Panc1 (cell line): ENCODE measurements at regions not wholly inside any gene's neighbourhood (a gene's known extent, or its start where the extent isn't known, plus 50 kb on each side); places are given as distances from the start of the nearest gene placed in this dataset.

Experiments
- ATAC-seq: fragments of 200-7000 bp; cut with Tn5 transposase; 2 replicates; pipeline ENCODE4 v1.9.1; 2020; ENCODE audit warnings: mild to moderate bottlenecking, moderate library complexity
- BruUV-seq: library from RNA; stranded (reverse); fragments of 400-500 nt; replicated peaks from 2 replicates; lab custom pipeline; 2021; lab: Mats Ljungman, UMichigan
- CTCF ChIA-PET: fragments of 300-600 bp; sonication (Branson Sonifier 250); formaldehyde crosslinking; loops from one replicate; lab custom pipeline; 2022; ENCODE audit warnings: antibody characterized with exemption; lab: Charles Lee
- POLR2A ChIA-PET: fragments of 300-600 bp; sonication (Branson Sonifier 250); formaldehyde crosslinking; loops from one replicate; lab custom pipeline; 2022; ENCODE audit warnings: antibody characterized with exemption; lab: Charles Lee
- DNase-seq: peaks from one replicate; pipeline ENCODE4 v3.0.0-alpha.2; 2010; ENCODE audit warnings: low read depth, low spot score
- H3K27ac ChIP-seq: 2 replicates; pipeline ENCODE4 v1.5.1; 2011; ENCODE audit warnings: mild to moderate bottlenecking, low read length, inconsistent platforms
- H3K27me3 ChIP-seq: fragments of 200-500 bp; sonication (Bioruptor generic); 2 replicates; pipeline ENCODE4 v1.6.0; 2014; ENCODE audit warnings: low read length, inconsistent platforms; ENCODE audit not compliant: control insufficient read depth, insufficient read depth
- H3K36me3 ChIP-seq: fragments of 200-500 bp; sonication (Bioruptor generic); 2 replicates; pipeline ENCODE4 v1.5.1; 2014; ENCODE audit warnings: inconsistent platforms, mild to moderate bottlenecking, low read length, moderate library complexity; ENCODE audit not compliant: control insufficient read depth, insufficient read depth
- H3K4me1 ChIP-seq: 2 replicates; pipeline ENCODE4 v1.5.1; 2011; ENCODE audit warnings: inconsistent platforms, mild to moderate bottlenecking, low read length, moderate library complexity; ENCODE audit not compliant: control insufficient read depth, insufficient read depth
- H3K4me3 ChIP-seq, 2 experiments: 2 replicates each; pipeline ENCODE4 v1.5.1; 2011 to 2012; ENCODE audit warnings: low read depth in 2 of 2, low read length in 2 of 2, mild to moderate bottlenecking in 2 of 2, inconsistent platforms in 1 of 2, moderate library complexity in 1 of 2
- H3K9me3 ChIP-seq: fragments of 200-500 bp; sonication (Bioruptor generic); 2 replicates; pipeline ENCODE4 v1.5.1; 2014; ENCODE audit warnings: low read depth, mild to moderate bottlenecking, inconsistent platforms, low read length, moderate library complexity; ENCODE audit not compliant: control insufficient read depth, insufficient read depth
- CTCF ChIP-seq: fragments of 450-650 bp; IDR thresholded peaks from 2 replicates; pipeline ENCODE4 v1.5.1; 2017; ENCODE audit warnings: mild to moderate bottlenecking
- POLR2AphosphoS5 ChIP-seq: IDR thresholded peaks from 2 replicates; pipeline ENCODE4 v1.6.1; 2012; ENCODE audit warnings: mild to moderate bottlenecking, low read depth, low read length, moderate library complexity
- REST ChIP-seq, 2 experiments: IDR thresholded peaks; 2 replicates each; pipeline ENCODE4 v1.6.1; 2011 to 2012; ENCODE audit warnings: low read depth in 2 of 2, control low read depth in 1 of 2, low read length in 1 of 2, mild to moderate bottlenecking in 1 of 2, moderate library complexity in 1 of 2; ENCODE audit not compliant: insufficient read depth in 1 of 2
- SIN3A ChIP-seq: IDR thresholded peaks from 2 replicates; pipeline ENCODE4 v1.6.1; 2012; ENCODE audit warnings: low read depth, mild to moderate bottlenecking, low read length, moderate library complexity, borderline replicate concordance; ENCODE audit not compliant: insufficient read depth
- in situ Hi-C: cut with HindIII; loops from 2 replicates; pipeline ENCODE4 v1.10.0; 2016; ENCODE audit warnings: low sequenced_read_pairs, low pct_unique_long_range_greater_than_20kb
- intact Hi-C: fragments of 100-400 bp; cut with micrococcal nuclease; formaldehyde crosslinking; loops from one replicate; pipeline ENCODE4 v1.10.0; 2022; ENCODE audit not compliant: unreplicated experiment

- Histone ChIP-seq H3K36me3 (no peaks in the 10 kb centered on the region), H3K9me3 (no peaks in the 10 kb centered on the region), H3K27ac (no peak overlapping the region), H3K4me1 (no peaks in the 10 kb centered on the region), H3K4me3 (no peak overlapping the region), H3K27me3 (no peaks in the 10 kb centered on the region)
- POLR2A ChIA-PET: no interaction called here
- in situ Hi-C loops: no loop called here
- DNase-seq (no peak), ATAC-seq (no peak)
- TF ChIP-seq CTCF (no peak), REST (IDR thresholded peaks at IDR 0.05; ENCODE audit: insufficient read depth in 1 of 2, low read depth in 2 of 2, low read length in 1 of 2) (no peak), POLR2AphosphoS5 (no peak)
- no TSS peak for BruUV-seq
- CTCF ChIA-PET: no interaction called here
- intact Hi-C loops: no loop called here
Measured at GRCh38 chr17:65365169-65365568, 196.3 kb downstream of the AXIN2 start.

- H3K4me3 ChIP-seq: no peak overlapping the region
- CTCF ChIA-PET: no interaction called here
Measured at GRCh38 chr17:65364438-65364837, 197.0 kb downstream of the AXIN2 start.

GRCh38 chr17:65362826-65363225 lies 198.6 kb downstream of the AXIN2 start:
- H3K36me3 ChIP-seq: no peaks in the 10 kb centered on the region
- ATAC-seq (no peak), DNase-seq (no peak)
- TF ChIP-seq REST (IDR thresholded peaks at IDR 0.05; ENCODE audit: insufficient read depth in 1 of 2, low read depth in 2 of 2, low read length in 1 of 2): no peak
- no peak for TF ChIP-seq SIN3A
- in situ Hi-C loops: no loop called here
- H3K4me1 ChIP-seq: no peaks in the 10 kb centered on the region
- intact Hi-C loops: no loop called here
- POLR2A ChIA-PET: no interaction called here
- no peak overlapping the region for H3K27ac ChIP-seq
- no TSS peak for BruUV-seq
- H3K9me3 ChIP-seq: no peaks in the 10 kb centered on the region
- CTCF ChIA-PET: interaction anchor here (0.6 kb wide), 1 partner anchor 9 kb away, joined by 3 read pairs; no protein-coding TSS in a partner anchor
- H3K4me3 ChIP-seq: no peak overlapping the region
- no peaks in the 10 kb centered on the region for H3K27me3 ChIP-seq

More at GRCh38 chr17:65364438-65364837, 197.0 kb downstream of the AXIN2 start:
- BruUV-seq: no TSS peak
- in situ Hi-C loops: no loop called here
- H3K27ac ChIP-seq: no peak overlapping the region
- no peaks in the 10 kb centered on the region for H3K9me3 ChIP-seq
- POLR2A ChIA-PET: no interaction called here
- H3K27me3 ChIP-seq: no peaks in the 10 kb centered on the region
- no peak for TF ChIP-seq POLR2AphosphoS5
- TF ChIP-seq SIN3A: no peak
- DNase-seq (no peak), ATAC-seq (no peak)
- H3K36me3 ChIP-seq: no peaks in the 10 kb centered on the region
- intact Hi-C loops: no loop called here
- H3K4me1 ChIP-seq: no peaks in the 10 kb centered on the region
